ENCODE measurements at regions not wholly inside any gene's neighbourhood (a gene's known extent, or its start where the extent isn't known, plus 50 kb on each side); places are given as distances from the start of the nearest gene placed in this dataset.

DNA sequence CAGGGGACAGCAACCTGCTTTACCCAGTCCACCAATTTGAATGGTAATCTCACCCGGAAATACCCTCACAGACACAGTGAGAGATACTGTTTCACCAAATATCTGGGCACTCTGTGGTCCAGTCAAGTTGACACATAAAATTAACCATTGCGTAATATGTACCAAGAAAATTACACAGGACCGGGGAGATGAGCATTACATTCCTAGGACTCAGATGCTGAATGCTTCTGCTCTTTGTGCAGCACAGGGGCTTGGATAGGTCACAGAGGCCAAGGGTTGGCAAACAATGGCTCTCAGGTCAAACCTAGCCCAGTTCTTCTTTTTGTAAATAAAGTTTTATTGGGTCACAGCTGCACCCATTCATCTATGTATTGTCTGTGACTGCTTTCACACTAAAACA is 557.2 kb downstream of the MN1 start:
- CTCF ChIA-PET = no interaction called here
- POLR2A ChIA-PET (ENCODE audit: low non-redundant PET) = no interaction called here
- TF ChIP-seq, protein P1, sequence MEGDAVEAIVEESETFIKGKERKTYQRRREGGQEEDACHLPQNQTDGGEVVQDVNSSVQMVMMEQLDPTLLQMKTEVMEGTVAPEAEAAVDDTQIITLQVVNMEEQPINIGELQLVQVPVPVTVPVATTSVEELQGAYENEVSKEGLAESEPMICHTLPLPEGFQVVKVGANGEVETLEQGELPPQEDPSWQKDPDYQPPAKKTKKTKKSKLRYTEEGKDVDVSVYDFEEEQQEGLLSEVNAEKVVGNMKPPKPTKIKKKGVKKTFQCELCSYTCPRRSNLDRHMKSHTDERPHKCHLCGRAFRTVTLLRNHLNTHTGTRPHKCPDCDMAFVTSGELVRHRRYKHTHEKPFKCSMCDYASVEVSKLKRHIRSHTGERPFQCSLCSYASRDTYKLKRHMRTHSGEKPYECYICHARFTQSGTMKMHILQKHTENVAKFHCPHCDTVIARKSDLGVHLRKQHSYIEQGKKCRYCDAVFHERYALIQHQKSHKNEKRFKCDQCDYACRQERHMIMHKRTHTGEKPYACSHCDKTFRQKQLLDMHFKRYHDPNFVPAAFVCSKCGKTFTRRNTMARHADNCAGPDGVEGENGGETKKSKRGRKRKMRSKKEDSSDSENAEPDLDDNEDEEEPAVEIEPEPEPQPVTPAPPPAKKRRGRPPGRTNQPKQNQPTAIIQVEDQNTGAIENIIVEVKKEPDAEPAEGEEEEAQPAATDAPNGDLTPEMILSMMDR (conservative IDR thresholded peaks at IDR 0.05; ENCODE audit: low read depth) = no peak
- no peak for DNase-seq (ENCODE audit: low spot score)
- H3K27ac ChIP-seq = no peak overlapping the region

DNA sequence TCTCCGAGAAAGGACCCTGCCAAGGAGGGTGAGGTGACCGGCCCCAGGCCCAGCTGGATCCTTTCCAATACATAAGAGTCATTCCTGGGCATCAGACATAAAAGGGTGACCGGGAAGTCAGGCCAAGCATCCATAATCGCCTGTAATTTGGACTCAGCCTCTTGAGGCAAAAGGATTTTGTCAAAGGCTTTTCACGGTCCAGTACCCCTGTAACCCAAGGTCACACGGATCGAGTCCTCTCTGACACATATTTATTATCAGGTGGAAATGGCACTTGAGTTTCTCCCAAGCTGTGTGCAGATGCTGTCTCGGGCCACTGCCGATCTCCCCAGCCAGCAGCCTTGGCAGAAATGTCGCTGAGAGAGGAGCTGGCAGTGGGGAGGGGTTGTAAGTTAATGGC is 556.5 kb downstream of the MN1 start:
- TF ChIP-seq, protein P1 (conservative IDR thresholded peaks at IDR 0.05; ENCODE audit: low read depth) = no peak
- no peak overlapping the region for H3K27ac ChIP-seq
- no peak for DNase-seq (ENCODE audit: low spot score)
- CTCF ChIA-PET = no interaction called here
- POLR2A ChIA-PET (ENCODE audit: low non-redundant PET) = no interaction called here

DNA sequence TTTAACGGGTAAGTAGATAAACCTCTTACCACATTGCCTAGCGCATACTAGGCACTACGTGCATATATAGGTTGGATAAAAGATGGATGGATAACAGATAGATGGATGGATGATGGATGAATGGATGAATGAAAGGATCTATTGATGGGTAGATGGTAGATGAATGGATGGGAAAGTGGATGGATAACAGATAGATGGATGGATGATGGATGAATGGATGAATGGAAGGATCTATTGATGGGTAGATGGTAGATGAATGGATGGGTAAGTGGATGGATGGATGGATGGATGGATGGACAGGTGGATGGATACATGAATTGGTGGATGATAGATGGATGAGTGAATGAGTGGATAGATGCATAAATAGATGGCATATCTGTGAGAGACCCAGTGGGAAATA is 555.0 kb downstream of the MN1 start:
- no peak for DNase-seq (ENCODE audit: low spot score)
- POLR2A ChIA-PET (ENCODE audit: low non-redundant PET) = no interaction called here

DNA sequence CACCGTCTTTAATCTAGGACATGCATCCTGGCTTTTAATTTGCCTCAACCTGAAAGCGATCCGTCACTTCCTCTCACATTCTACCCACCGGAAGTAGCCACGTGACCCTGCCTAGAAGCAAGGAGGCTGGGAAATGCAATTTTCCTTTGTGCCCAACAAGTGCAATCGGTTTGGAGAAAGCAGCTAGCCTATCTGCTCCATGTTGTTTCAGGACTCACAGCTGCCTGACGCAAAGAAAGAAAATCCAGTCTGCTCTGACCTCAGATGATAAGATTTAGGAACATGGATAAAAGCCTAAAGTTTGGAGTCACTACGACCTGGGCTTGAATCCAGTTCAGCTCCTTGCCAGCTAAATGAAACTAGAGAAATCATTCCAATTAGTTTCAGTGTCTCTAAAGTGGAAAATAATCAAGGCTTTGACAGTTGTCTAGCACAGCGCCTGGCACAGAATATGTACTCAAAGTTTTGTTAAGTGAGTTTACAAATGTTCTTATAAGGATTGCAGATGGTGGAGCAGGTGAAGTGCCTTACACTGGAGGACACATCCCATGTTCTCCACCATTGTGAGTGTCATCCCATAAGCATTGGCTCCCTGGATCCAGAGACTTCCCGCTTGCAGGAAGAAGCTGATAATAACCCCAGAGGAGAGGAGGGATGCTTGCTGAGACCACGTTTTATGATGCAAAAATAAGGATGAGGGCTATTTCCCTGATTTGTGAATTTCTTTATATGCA is 553.7 kb downstream of the MN1 start:
- TF ChIP-seq, protein P1 (conservative IDR thresholded peaks at IDR 0.05; ENCODE audit: low read depth) = no peak
- POLR2A ChIA-PET (ENCODE audit: low non-redundant PET) = no interaction called here
- CTCF ChIA-PET = no interaction called here
- no peak for DNase-seq (ENCODE audit: low spot score)
- no peak overlapping the region for H3K27ac ChIP-seq

More for the DNA sequence above, 555.0 kb downstream of the MN1 start:
- H3K27ac ChIP-seq = no peak overlapping the region
- TF ChIP-seq, protein P1 (conservative IDR thresholded peaks at IDR 0.05; ENCODE audit: low read depth) = no peak
- CTCF ChIA-PET = no interaction called here

DNA sequence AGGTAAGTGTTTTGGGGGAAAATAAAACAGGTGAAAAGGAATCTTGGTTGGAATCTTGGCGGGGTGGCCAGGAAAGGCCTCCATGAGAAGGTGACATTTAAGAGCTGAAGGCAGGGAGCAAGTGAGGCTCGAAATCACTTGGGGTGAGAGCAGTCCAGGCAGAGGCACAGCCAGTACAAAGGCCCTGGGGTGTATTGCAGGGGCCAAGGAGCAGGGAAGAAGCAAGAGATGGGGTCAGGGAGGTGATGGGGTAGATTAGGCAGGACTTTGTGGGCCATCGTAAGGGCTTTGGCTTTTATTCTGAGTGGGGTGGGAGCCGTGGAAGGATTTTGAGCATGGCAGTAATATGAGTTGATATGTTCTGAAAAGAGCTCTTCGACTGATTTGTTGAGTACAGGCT is 551.1 kb downstream of the MN1 start:
- no peak for DNase-seq (ENCODE audit: low spot score)
- H3K27ac ChIP-seq = no peak overlapping the region
- CTCF ChIA-PET = no interaction called here
- TF ChIP-seq, protein P1 (conservative IDR thresholded peaks at IDR 0.05; ENCODE audit: low read depth) = no peak
- POLR2A ChIA-PET (ENCODE audit: low non-redundant PET) = no interaction called here

DNA sequence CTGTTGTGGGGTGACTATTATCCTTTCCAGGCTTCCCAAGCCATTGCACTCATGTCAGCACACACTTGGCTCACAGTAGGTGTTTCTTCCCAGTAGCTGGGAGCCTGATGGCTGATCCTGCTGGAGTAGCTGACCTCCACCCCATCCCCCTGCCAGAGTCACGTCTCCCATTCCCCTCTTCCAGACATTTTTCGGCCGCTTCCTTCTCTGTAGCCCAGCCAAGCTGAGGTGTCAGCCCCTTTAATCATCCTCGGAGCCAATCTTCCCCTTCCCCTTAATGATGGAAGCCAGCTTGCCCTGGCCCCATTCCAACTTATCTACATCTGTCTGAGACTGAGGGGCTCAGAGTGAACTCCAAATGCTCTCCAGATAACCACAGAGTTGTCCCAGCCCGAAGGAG is 550.7 kb downstream of the MN1 start:
- ChIA-PET POLR2A (ENCODE audit: low non-redundant PET) (no interaction called here), CTCF (no interaction called here)
- H3K27ac ChIP-seq = no peak overlapping the region
- DNase-seq (ENCODE audit: low spot score) = no peak
- TF ChIP-seq, protein P1 (conservative IDR thresholded peaks at IDR 0.05; ENCODE audit: low read depth) = no peak
